ENCODE measurements at regions not wholly inside any gene's neighbourhood (a gene's known extent, or its start where the extent isn't known, plus 50 kb on each side); places are given as distances from the start of the nearest gene placed in this dataset.

GRCh38 chr13:104571893-104572229, 1505.6 kb upstream of the SLC10A2 start:
- TF ChIP-seq GATA2 (IDR thresholded peaks at IDR 0.05; ENCODE audit: low read depth, low read length), result no peak
- no peak for TF ChIP-seq GATA3 (IDR thresholded peaks at IDR 0.05; ENCODE audit: low read depth, low read length)

Data from SH-SY5Y (cell line).